ENCODE measurements at regions not wholly inside any gene's neighbourhood (a gene's known extent, or its start where the extent isn't known, plus 50 kb on each side); places are given as distances from the start of the nearest gene placed in this dataset.

- no peak for DNase-seq (ENCODE audit: low read depth in 2 of 2)
- no peak overlapping the region for H3K4me3 ChIP-seq (replicated peaks in 1 of 2; ENCODE audit: low read depth in 2 of 2, low read length in 2 of 2)
- no peak for TF ChIP-seq CTCF (IDR thresholded peaks at IDR 0.05; ENCODE audit: low read depth, low read length)
These were observed 178.2 kb downstream of the TDRD15 start for GRCh38 chr2:21301871-21302455.

- no peak overlapping the region for H3K4me3 ChIP-seq (replicated peaks in 1 of 2; ENCODE audit: low read depth in 2 of 2, low read length in 2 of 2)
- TF ChIP-seq CTCF (IDR thresholded peaks at IDR 0.05; ENCODE audit: low read depth, low read length), result no peak
- no peak for DNase-seq (ENCODE audit: low read depth in 2 of 2)
These were observed 180.1 kb downstream of the TDRD15 start for GRCh38 chr2:21303876-21304275.

- TF ChIP-seq CTCF (IDR thresholded peaks at IDR 0.05; ENCODE audit: low read depth, low read length), result no peak
- DNase-seq (ENCODE audit: low read depth in 2 of 2), result no peak
- H3K4me3 ChIP-seq (replicated peaks in 1 of 2; ENCODE audit: low read depth in 2 of 2, low read length in 2 of 2), result no peak overlapping the region
These were observed 181.8 kb downstream of the TDRD15 start for GRCh38 chr2:21305581-21305980.

- no peak for DNase-seq (ENCODE audit: low read depth in 2 of 2)
- TF ChIP-seq CTCF (IDR thresholded peaks at IDR 0.05; ENCODE audit: low read depth, low read length), result no peak
- no peak overlapping the region for H3K4me3 ChIP-seq (replicated peaks in 1 of 2; ENCODE audit: low read depth in 2 of 2, low read length in 2 of 2)
These were observed 182.5 kb downstream of the TDRD15 start for GRCh38 chr2:21306235-21306634.

- TF ChIP-seq CTCF (IDR thresholded peaks at IDR 0.05; ENCODE audit: low read depth, low read length), result no peak
- DNase-seq (ENCODE audit: low read depth in 2 of 2), result no peak
- H3K4me3 ChIP-seq (replicated peaks in 1 of 2; ENCODE audit: low read depth in 2 of 2, low read length in 2 of 2), result no peak overlapping the region
These were observed 183.3 kb downstream of the TDRD15 start for GRCh38 chr2:21307037-21307436.

- H3K4me3 ChIP-seq (replicated peaks in 1 of 2; ENCODE audit: low read depth in 2 of 2, low read length in 2 of 2), result no peak overlapping the region
- DNase-seq (ENCODE audit: low read depth in 2 of 2), result no peak
- no peak for TF ChIP-seq CTCF (IDR thresholded peaks at IDR 0.05; ENCODE audit: low read depth, low read length)
These were observed 186.7 kb downstream of the TDRD15 start for GRCh38 chr2:21310493-21310892.

GRCh38 chr2:21314322-21314835 lies 190.6 kb downstream of the TDRD15 start:
- TF ChIP-seq CTCF (IDR thresholded peaks at IDR 0.05; ENCODE audit: low read depth, low read length), result no peak
- no peak for DNase-seq (ENCODE audit: low read depth in 2 of 2)
- H3K4me3 ChIP-seq (replicated peaks in 1 of 2; ENCODE audit: low read depth in 2 of 2, low read length in 2 of 2), result no peak overlapping the region

Data from cardiac fibroblast (primary cell).